GM18867 (cell line): ENCODE measurements at regions not wholly inside any gene's neighbourhood (a gene's known extent, or its start where the extent isn't known, plus 50 kb on each side); places are given as distances from the start of the nearest gene placed in this dataset.
"Not testable (repeated sequence)": the region's sequence is repeated elsewhere in the genome, so short reads cannot be mapped to it uniquely, and the experiment has no call there.

ENCODE experiments used
- ATAC-seq: cut with Tn5 transposase; IDR thresholded peaks from one replicate; pipeline ENCODE4 v1.9.1; 2021; ENCODE audit warnings: mild to moderate bottlenecking, moderate library complexity; ENCODE audit not compliant: unreplicated experiment

DNA sequence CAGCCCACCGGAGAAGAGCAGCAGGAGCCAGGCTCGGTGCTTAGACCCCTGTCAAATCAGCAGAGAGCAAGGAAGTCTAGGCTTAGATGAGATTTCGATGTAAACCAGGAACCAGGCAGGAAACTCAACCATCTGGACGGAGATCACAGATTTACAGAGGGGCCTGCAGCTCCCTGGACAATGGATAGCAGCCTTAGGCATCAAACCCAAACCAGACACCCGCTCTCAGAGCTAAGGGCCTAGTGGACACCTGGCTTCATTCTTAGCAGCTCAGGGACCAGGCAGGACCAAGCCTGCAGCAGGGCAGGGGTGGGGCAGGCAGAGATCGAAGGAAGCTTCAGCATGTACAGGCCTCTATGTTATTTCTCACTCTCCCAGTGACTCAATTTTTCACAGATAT lies 127.8 kb upstream of the FMN2 start:
- ATAC-seq: no peak

DNA sequence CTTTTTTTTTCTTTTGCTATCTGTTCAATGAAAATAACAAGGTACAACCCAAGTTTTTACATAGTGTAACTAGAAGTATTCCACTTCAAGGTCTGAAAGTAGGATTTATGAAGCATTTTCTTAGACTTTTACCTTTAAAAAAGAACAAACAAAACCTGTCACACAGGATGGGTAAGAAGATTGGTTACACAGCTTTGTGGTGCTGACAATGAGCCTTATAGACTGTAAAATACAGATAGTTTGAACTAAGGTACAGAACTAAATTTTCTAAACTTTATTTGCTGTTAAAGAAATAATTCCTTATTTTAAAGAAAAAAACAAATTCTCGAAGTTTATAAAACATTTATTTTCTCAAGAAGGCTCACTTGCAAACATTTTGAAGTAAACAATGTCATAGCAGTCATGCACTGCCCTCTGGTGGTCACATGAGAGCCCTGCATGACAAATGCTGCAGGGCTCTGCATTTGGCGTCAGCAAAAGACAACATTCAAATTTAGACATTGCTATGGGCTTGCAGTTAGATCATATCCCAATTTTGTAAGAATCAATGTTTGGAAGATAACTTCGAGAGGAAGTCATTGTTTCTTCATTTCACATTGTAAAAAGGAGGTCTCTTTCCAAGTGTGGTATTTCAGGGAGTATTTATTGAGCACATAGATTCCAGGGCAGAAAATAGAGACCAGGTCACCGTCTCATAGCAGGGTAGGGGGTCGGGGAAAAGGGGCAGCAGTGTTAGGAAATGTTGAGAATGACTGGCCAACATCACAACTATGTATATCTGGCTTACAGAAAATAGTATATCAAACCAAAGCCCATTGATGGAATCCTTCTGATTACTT lies 115.3 kb upstream of the FMN2 start:
- peak; percentile 89 for ATAC-seq

- no peak for ATAC-seq
Measured at GRCh38 chr1:239977416-239977815, 114.3 kb upstream of the FMN2 start.

DNA sequence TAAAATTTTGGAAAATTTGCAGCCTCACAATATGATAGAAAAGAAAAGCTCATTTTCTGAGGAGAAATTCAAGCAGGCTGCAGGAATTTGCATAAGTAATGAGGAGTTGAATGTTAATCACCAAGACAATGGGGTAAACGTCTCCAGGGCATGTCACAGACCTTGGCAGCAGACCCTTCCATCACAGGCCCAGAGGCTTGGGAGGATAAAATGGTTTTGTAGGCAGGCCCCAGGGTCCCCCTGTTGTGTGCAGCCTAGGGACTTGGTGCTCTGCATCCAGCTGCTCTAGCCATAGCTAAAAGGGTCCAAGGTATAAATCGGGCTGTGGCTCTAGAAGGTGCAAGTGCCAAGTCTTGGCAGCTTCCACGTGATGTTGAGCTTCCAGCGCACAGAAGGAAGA lies 112.2 kb upstream of the FMN2 start:
- ATAC-seq: no peak

DNA sequence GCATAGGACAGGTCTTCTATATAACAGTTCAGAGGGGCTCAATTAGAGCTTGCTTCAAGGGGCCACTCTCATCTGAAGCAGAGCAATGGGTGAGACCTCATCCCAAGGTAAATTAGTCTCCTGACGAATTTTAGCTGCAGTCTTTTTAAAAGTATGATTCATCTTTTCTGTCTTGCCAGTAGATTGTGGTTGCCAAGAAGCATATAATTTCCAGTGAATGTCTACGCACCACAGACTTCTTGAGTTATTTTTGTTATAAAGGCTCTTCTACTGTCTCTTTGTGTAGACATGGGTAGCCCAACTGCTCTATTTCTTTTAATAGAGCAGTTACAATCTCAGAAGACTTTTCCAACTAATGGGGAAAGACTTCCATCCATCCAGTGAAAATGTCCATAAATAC lies 108.9 kb upstream of the FMN2 start:
- ATAC-seq: no peak

DNA sequence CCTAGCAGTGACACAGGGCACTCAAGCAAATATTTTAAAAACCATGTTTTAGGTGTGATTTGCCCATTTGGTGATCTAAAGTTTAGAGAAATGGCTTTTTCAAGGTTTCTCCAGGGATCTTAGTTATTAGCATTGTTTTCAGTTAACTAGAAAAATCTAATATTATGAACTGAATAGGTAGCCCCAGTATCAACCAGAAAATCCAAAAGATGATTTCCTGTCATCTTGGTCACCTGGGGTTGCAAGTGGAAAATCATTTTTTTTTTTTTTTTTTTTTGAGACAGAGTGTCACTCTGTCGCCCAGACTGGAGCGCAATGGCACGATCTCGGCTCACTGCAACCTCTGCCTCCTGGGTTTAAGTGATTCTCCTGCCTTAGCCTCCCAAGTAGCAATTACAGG lies 106.6 kb upstream of the FMN2 start:
- no peak for ATAC-seq

- peak; percentile 58 for ATAC-seq
Measured at GRCh38 chr1:239987103-239987745, 104.5 kb upstream of the FMN2 start.

GRCh38 chr1:239989990-239990389 lies 101.7 kb upstream of the FMN2 start:
- ATAC-seq: no peak

- not testable (repeated sequence) for ATAC-seq
Measured at GRCh38 chr1:239992566-239992965, 99.1 kb upstream of the FMN2 start.

DNA sequence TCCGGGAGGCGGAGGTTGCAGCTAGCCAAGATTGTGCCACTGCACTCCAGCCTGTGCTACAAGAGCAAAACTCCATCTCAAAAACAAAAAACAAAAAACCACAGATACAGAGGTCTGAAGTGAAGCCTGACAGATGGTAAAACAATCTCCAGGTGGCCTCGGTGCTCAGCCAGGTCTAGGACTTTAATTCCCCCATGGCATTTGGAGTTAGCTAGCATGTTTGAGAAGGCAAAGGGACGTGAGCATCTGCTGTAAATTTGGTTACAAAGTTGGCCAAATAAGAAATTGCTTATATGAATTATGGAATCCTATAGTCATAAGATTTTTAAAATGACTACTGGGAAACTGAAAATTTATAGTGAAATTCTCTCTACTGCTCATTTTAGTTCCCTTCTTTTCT lies 98.3 kb upstream of the FMN2 start:
- ATAC-seq: no peak

DNA sequence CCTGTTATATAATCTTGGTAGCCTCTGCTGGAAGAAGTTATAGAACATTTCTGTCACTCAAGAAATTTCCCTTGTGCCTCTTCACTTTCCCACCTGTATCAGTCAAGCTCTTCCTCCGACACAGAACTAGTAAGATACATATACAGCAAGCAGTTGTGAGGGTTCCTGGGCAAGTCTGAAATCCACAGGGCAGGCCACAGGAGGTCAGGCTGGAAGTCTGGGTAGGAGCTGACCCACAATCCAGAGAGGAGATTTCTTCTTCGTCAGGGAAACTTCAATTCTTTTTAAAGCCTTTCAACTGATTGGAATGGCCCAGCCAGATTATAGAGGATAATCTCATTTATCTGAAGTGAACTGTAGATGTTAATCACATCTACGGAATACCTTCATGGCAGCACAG lies 96.4 kb upstream of the FMN2 start:
- no peak for ATAC-seq

GRCh38 chr1:239997160-239997514 lies 94.5 kb upstream of the FMN2 start:
- ATAC-seq: no peak

DNA sequence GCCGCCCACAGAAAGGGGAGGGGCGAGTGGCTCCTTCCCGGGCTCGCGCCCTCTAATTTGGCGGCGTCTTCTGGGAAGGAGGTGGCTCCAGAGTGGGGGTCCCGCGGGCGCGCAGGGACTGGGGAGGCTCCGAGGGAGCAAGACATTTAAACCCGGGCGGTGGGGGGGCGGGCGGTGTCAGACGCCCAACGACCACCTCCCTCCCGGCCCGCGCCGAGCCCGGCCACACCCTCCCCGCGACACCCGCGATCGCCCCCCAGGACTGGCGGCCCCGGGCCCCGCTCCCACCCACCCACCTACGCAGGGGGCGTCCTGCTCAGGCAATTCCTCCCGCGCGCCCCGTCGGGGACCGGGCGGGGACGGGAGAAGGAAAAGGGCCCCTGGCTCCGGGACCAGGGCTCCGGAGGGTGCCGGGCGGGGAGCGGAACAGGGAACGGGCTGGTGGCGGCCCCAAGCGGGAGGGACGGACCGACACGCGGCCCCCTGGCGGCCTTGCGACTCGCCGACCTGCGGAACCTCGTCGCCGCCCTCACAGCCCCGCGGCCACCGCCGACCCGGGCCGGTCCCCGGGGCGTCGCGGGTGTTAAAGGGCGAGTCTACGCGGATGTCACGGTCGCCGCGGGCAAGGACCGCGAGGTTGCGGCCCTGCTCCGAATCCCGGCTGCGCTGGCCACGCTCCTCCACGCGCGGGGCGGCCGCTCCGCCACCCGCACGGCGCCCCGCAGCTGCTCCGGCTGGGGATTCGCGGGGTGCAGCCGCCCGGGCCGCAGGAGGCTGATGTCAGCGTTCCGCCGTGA lies 94.0 kb upstream of the FMN2 start:
- no peak for ATAC-seq

GRCh38 chr1:239998312-239998649 lies 93.4 kb upstream of the FMN2 start:
- ATAC-seq: no peak

- ATAC-seq: no peak
Measured at GRCh38 chr1:239999170-239999569, 92.5 kb upstream of the FMN2 start.

- ATAC-seq: no peak
Measured at GRCh38 chr1:240000634-240001033, 91.0 kb upstream of the FMN2 start.

GRCh38 chr1:240001177-240001740 lies 90.4 kb upstream of the FMN2 start:
- ATAC-seq: no peak

GRCh38 chr1:240004086-240004749 lies 87.5 kb upstream of the FMN2 start:
- no peak for ATAC-seq

GRCh38 chr1:240005997-240006650 lies 85.6 kb upstream of the FMN2 start:
- no peak for ATAC-seq

DNA sequence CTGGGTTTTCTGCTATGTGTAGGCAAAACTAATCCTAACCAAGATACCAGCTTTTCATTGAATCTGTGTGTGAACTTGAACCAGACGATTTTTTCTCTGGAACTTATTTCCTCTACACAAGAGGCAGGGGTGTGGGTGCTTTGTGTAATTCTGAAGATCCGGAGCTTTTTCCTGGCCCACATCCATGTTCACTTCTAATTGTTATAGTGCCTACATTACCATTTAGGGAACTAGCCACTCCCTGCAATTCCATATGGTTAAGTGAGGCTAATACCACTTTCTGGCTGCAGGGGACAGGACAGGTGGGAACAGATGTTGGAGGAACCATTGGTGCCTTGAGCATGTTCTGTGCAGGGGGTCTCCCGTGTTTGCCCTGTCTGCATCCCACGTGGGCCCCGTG lies 83.4 kb upstream of the FMN2 start:
- no peak for ATAC-seq

DNA sequence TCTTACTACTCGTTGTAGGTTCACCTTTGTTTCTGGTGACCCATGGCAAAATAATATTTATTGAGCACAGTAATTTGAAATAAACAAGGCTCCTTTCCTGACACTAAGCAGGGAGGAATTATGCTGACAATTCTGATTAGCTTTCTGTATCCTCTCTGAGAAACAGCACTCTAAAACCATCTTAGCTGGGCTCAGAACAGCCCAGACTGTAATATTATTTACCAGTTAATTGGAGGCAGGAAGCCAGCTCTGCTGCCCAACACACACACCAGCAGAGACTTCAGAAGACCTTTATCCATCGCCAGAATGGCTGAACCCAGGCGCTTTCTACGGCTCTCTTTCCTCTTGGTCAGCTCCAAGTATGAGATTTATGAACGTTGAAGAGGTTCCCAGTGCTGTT lies 77.6 kb upstream of the FMN2 start:
- ATAC-seq: no peak
